ENCODE measurements at regions not wholly inside any gene's neighbourhood (a gene's known extent, or its start where the extent isn't known, plus 50 kb on each side); places are given as distances from the start of the nearest gene placed in this dataset.

- no peak for DNase-seq (ENCODE audit: low read depth in 4 of 4, low spot score in 2 of 4)
These were observed 1136.9 kb downstream of the BRD1 start for GRCh38 chr22:48690583-48691317.

DNA sequence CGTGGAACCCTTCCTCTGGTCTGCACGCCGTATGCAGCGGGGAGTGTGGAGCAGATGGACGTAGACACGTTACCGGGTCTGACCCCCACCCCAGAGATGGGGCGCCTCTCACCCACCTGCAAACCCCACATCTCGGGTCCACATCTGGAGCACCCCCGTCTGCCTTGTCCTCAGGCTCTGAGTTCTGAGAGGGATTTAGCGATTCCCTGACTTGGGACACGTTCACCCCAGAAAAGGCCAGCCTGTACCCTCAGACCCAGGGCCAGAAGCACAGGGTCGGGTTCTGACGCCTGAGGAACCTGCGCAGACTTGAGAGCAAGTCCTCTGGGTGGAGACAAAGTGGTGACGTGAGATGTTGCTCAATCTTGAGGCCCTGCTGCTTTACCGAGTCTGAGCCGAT is 1138.5 kb downstream of the BRD1 start:
- DNase-seq (ENCODE audit: low read depth in 4 of 4, low spot score in 2 of 4) = no peak

DNA sequence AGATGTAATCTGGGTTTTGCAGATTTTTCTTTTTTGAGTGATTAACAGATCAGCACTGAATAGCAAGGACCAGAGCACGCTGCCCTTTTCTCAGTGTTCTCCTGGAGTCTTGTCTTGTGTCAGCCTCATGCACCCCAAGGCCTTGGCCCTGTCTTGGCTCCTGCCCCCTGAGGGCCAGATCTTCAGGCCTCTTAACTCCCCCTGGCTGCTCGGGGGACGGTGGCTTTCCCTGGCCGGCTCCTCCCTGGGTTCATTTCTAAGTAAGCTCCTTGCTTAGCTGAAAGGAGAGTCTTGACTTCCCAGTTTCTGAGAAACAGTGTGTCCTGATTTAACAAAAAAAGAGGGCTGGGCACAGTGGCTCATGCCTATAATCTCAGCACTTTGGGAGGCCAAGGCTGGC is 1139.3 kb downstream of the BRD1 start:
- DNase-seq (ENCODE audit: low read depth in 4 of 4, low spot score in 2 of 4) = no peak

DNA sequence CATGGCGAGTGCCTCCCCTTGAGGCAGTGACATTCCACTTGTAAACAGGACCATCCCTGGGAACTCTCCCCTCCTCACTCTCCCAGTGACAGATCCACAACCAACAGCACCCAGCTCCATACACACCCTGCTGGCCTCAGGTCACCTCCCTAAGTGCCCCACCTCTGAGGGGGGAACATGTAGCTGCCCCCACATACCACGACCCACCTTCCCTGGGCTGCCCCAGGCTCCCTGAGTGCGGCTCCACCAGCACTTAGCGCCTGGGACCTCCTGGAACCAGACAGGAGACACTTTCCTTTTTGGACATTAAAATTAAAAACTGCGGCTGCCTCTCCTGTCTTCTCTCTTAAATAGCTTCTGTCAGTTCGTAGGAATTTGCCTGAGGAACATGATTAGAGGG is 1140.1 kb downstream of the BRD1 start:
- no peak for DNase-seq (ENCODE audit: low read depth in 4 of 4, low spot score in 2 of 4)

- DNase-seq (ENCODE audit: low read depth in 4 of 4, low spot score in 2 of 4) = no peak
These were observed 1140.9 kb downstream of the BRD1 start for GRCh38 chr22:48686694-48687302.

- DNase-seq (ENCODE audit: low read depth in 4 of 4, low spot score in 2 of 4) = no peak
These were observed 1141.9 kb downstream of the BRD1 start for GRCh38 chr22:48685767-48686166.

- DNase-seq (ENCODE audit: low read depth in 4 of 4, low spot score in 2 of 4) = no peak
These were observed 1144.0 kb downstream of the BRD1 start for GRCh38 chr22:48683640-48684039.

DNA sequence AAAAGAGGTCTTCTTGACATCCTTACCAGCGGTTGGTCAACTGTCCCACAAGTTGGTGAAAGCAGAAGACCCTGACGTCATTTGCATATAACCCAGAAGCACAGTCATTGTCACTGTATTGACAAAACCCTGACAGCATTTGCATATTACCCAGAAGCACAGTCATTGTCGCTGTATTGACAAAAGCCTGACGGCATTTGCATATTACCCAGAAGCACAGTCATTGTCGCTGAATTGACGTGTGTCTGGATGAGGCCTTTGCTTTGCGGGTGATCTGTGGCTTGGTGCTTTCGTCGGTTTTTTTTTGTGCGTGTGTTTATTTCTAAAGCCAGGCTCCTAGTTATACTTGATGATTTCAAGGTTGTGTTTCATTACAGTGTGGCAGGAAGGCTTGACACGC is 1145.2 kb downstream of the BRD1 start:
- no peak for DNase-seq (ENCODE audit: low read depth in 4 of 4, low spot score in 2 of 4)

- DNase-seq (ENCODE audit: low read depth in 4 of 4, low spot score in 2 of 4) = no peak
These were observed 1147.1 kb downstream of the BRD1 start for GRCh38 chr22:48680601-48681000.

DNA sequence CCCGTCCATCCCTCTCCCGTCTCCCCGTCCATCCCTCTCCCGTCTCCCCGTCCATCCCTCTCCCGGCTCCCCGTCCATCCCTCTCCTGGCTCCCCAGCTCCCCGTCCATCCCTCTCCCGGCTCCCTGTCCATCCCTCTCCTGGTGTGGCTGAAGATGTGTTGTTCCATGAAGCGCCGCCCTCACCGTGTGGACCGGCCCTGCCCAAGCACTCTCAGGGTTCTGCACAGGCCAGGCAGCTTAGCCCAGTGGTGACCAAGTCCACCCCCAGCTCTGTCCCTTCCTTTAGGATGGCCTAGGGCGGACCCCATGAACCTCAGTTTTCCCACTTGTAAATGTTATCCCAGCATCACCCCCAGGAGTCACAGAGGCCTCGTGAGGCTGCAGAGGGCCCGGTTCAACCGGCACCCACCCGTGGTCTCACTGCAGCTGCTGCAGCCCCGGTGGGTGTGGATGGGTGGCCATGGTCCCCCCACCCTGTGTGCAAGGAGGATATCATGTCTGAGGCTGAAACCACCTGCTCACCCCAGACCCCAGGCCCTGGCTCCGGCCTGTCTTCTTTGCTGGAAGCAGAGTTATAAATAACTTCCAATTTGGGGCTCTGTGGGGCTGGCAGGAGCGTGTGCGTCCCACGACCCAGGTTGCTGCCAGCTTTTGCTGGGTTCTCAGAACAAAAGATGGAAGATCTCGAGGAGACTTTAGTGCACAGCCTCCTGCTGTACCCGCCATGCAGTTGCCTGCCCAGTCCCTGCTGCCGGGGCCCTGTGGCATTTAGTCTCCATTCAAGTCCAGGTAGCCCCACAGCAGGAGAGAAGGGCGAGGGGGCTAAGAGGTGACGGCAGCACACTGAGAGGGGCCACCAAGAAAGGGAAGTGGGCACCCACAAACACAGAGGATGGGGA is 1147.8 kb downstream of the BRD1 start:
- DNase-seq (ENCODE audit: low read depth in 4 of 4, low spot score in 2 of 4) = no peak

GRCh38 chr22:48678171-48679135 is 1149.2 kb downstream of the BRD1 start:
- DNase-seq (ENCODE audit: low read depth in 4 of 4, low spot score in 2 of 4) = no peak

DNA sequence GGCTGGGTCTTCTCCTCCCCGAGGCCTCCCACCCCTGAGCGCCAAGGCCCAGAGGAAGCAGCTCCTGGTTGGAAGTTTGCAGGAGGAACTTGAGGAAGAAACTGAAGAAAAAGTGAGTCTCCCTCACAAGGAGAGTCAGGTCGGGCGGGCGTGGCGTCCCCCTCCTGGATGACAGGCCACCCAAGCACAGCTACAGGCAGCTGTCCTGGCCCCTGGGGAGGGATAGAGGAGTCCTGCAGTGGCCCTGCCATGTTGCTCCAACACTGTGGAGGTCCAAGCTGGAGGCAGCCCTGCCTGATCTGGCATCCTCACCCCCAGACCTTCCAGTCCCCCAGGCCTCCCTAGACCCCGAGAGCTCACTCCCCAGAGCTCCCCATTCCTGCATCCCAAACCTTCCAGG is 1150.1 kb downstream of the BRD1 start:
- DNase-seq (ENCODE audit: low read depth in 4 of 4, low spot score in 2 of 4) = no peak

DNA sequence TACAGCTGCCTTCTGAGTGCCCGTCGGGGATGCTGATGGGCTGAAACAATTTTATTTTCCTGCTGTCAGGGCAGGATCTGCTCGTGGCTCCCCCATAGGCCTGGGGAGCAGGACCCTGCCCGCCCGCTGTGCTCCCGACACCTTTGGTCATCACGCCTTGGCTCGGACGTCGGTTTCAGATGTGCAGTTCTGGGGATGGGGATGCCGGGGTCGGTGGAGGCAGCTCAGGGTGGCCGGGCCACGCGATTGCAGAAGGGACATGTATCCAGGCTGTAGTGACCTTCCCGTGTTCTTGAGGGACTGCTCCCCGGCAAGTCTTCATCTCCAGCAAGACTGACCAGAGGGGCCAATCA is 1150.5 kb downstream of the BRD1 start:
- no peak for DNase-seq (ENCODE audit: low read depth in 4 of 4, low spot score in 2 of 4)

- DNase-seq (ENCODE audit: low read depth in 4 of 4, low spot score in 2 of 4) = no peak
These were observed 1151.2 kb downstream of the BRD1 start for GRCh38 chr22:48676266-48677167.

- DNase-seq (ENCODE audit: low read depth in 4 of 4, low spot score in 2 of 4) = no peak
These were observed 1151.9 kb downstream of the BRD1 start for GRCh38 chr22:48675830-48676145.

GRCh38 chr22:48675141-48675829 is 1152.4 kb downstream of the BRD1 start:
- DNase-seq (ENCODE audit: low read depth in 4 of 4, low spot score in 2 of 4) = no peak

DNA sequence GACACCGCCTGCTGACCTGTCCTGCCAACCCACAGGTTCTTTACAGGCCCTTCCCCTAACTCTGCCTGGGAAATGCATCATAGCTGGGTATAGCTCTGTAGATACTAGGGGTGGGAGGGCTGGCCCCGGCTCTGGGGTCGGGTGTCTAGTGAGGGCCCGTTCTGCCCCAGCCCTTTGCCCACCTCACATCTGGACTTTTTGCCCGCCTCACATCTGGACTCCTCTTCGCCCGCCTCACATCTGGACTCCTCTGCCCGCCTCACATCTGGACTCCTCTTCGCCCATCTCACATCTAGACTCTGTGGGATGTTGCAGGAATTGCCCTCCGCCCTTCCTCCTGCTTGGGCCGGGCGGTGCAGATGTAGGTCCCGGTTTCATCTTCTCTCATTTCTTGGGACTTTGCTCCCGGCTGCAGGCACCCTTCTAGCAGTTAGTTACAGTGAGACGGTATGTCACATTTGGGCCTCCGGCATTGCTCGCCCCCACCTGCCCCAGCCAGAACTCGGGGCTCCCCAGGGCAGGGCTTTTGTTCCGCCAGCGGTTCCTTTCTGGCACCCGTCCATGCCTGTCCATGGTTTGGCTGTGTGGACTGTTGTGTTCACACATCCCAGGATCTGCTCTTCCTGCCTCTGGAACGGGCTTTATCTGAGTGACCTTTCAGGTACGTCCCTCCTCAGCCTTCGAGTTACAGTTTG is 1153.7 kb downstream of the BRD1 start:
- no peak for DNase-seq (ENCODE audit: low read depth in 4 of 4, low spot score in 2 of 4)

- DNase-seq (ENCODE audit: low read depth in 4 of 4, low spot score in 2 of 4) = no peak
These were observed 1155.3 kb downstream of the BRD1 start for GRCh38 chr22:48672387-48672786.

Data from left renal cortex interstitium (tissue), 4 donors.